VCaP (cell line): ENCODE measurements at regions not wholly inside any gene's neighbourhood (a gene's known extent, or its start where the extent isn't known, plus 50 kb on each side); places are given as distances from the start of the nearest gene placed in this dataset.

Experiments
- H3K27ac ChIP-seq: fragments of 450-650 bp; 2 replicates; pipeline ENCODE4 v1.5.1; 2017
- TF ChIP-seq, protein P1 (sequence below): fragments of 450-650 bp; conservative IDR thresholded peaks from 2 replicates; pipeline ENCODE4 v1.5.1; 2017; ENCODE audit warnings: mild to moderate bottlenecking, moderate library complexity

DNA sequence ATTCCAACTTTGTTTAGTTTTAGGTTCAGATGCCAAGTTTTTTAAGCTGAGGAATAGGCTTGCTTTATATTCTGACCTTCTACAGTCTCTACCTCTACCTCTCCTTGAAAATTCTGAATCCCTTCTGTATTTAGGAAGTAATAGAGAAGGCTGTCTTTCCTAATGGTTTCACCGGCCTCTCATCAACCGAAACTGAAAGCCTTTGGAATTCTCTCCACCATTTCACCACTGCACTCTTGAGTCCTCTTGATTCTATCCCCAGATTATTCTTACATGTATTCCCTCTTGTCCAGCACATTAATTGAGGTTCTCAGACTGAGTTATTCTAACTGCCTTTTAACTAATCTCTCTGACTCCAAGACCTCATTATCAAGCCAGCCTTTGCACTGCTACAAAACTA is 67.7 kb upstream of the PICALM start:
- no peak overlapping the region for H3K27ac ChIP-seq
- TF ChIP-seq, protein P1, sequence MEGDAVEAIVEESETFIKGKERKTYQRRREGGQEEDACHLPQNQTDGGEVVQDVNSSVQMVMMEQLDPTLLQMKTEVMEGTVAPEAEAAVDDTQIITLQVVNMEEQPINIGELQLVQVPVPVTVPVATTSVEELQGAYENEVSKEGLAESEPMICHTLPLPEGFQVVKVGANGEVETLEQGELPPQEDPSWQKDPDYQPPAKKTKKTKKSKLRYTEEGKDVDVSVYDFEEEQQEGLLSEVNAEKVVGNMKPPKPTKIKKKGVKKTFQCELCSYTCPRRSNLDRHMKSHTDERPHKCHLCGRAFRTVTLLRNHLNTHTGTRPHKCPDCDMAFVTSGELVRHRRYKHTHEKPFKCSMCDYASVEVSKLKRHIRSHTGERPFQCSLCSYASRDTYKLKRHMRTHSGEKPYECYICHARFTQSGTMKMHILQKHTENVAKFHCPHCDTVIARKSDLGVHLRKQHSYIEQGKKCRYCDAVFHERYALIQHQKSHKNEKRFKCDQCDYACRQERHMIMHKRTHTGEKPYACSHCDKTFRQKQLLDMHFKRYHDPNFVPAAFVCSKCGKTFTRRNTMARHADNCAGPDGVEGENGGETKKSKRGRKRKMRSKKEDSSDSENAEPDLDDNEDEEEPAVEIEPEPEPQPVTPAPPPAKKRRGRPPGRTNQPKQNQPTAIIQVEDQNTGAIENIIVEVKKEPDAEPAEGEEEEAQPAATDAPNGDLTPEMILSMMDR, result no peak

DNA sequence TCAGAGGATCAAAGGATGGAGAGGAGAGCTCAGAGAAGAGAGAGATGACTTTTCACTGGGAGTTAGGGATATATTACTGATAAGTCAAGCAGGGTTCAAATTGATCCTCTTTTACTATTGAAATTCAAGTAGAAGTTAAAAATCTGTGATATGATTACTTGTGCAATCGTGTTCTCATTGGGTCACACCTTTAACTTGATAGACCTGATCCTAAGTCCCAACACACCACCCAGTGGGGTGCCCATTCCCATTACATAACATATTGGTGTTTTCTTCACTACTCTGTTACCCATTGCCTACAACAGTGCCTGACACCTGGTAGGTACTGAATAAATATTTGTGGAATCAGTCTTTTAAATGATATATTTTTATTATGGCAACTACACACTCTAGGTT is 66.4 kb upstream of the PICALM start:
- no peak overlapping the region for H3K27ac ChIP-seq
- TF ChIP-seq, protein P1, result no peak

DNA sequence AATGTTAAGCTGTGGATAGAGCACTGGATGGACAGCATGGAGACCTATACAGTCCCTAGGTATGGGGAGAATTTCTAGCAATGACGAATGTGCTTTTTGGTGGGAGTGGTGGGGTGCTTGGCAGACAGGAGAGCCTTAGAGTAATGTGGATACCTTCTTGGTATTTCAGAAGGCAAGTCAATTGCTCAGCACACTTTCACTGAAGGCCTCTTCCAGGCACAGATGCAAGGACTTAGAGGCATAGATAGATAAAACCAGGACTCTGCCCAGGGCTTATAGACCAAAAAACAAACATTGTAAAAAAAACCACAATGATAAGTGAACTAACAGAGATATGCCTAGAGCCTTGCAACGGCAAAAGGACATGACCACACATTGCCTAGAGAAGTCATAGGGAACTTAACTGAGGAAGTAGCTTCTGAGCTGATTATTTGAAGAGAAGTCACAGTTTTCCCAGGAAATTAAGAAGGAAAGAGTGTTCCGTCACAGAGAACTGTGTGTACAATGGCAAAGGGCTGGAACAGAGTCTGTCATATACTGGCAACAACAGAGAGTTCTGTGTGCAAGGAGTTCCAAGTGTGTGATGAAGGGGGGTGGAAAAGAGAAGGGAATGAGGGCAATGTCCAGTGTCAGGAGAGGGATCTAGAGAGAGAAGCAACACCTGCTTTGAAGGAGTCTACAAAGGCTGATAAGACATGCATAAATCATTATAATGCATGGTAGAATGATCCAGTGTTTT is 65.9 kb upstream of the PICALM start:
- no peak overlapping the region for H3K27ac ChIP-seq
- TF ChIP-seq, protein P1, result no peak

DNA sequence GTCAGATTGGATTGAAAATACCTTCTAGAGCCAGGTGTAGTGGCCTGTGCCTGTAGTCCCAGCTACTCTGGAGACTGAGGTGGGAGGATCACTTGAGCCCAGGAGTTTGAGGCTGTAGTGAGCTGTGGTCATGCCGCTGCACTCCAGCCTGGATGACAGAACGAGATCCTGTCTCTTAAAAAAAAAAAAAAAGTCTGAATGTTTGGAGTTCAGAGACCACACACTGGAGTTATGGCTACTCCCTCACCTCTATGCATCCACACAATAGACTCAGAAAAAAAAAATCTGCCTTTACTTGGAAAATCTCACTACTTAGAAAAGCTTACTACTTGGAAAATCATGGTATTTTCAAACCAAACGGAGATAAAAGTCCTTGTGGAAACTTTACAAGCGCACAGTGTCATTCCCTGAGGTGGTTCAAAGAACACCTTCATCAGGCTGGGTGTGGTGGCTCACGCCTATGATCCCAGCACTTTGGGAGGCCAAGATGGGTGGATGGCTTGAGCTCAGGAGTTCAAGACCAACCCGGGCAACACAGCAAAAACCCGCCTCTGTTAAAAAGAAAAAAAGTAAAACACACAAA is 63.9 kb upstream of the PICALM start:
- H3K27ac ChIP-seq, result no peak overlapping the region

GRCh38 chr11:86129740-86130540 is 61.1 kb upstream of the PICALM start:
- TF ChIP-seq, protein P1, result no peak
- H3K27ac ChIP-seq, result no peak overlapping the region

More for the DNA sequence above, 63.9 kb upstream of the PICALM start:
- TF ChIP-seq, protein P1, result no peak

DNA sequence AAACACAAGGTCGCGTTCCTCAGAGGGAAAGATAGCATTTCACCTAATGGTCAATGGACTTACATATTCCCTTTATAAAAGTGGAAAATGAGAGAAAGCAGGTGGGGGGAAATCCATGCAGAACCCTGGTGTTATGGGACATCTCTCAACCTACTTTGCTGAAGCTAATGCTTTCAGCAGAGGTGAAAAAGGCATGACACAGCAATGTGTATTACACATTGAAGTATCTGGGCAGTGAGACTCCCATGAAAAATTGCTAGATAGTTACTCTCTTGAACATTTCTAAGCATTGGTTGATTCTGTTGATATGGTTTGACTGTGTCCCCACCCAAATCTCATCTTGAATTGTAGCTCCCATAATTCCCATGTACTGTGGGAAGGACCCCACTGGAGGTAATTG is 60.0 kb upstream of the PICALM start:
- TF ChIP-seq, protein P1, result no peak
- no peak overlapping the region for H3K27ac ChIP-seq

- no peak overlapping the region for H3K27ac ChIP-seq
- TF ChIP-seq, protein P1, result no peak
These were observed 58.0 kb upstream of the PICALM start for GRCh38 chr11:86126862-86127261.
